ENCODE measurements at regions not wholly inside any gene's neighbourhood (a gene's known extent, or its start where the extent isn't known, plus 50 kb on each side); places are given as distances from the start of the nearest gene placed in this dataset.

GRCh38 chr7:153290066-153290465 is 530.5 kb downstream of the ACTR3B start:
- no peak for DNase-seq (ENCODE audit: low read depth, low spot score)
- in situ Hi-C loops (cut with HindIII; ENCODE audit: low sequenced_read_pairs): no loop called here
- TF ChIP-seq CTCF (IDR thresholded peaks at IDR 0.05; ENCODE audit: low read depth, low read length): no peak
- no peak overlapping the region for H3K4me3 ChIP-seq (ENCODE audit: low read depth, low read length)

GRCh38 chr7:153297141-153297540 is 537.6 kb downstream of the ACTR3B start:
- H3K4me3 ChIP-seq (ENCODE audit: low read depth, low read length): no peak overlapping the region
- no peak for TF ChIP-seq CTCF (IDR thresholded peaks at IDR 0.05; ENCODE audit: low read depth, low read length)
- in situ Hi-C loops (cut with HindIII; ENCODE audit: low sequenced_read_pairs): no loop called here
- no peak for DNase-seq (ENCODE audit: low read depth, low spot score)

- no peak overlapping the region for H3K4me3 ChIP-seq (ENCODE audit: low read depth, low read length)
- no peak for DNase-seq (ENCODE audit: low read depth, low spot score)
- TF ChIP-seq CTCF (IDR thresholded peaks at IDR 0.05; ENCODE audit: low read depth, low read length): no peak
- in situ Hi-C loops (cut with HindIII; ENCODE audit: low sequenced_read_pairs): no loop called here
Observed at GRCh38 chr7:153301936-153302335, 542.4 kb downstream of the ACTR3B start.

- H3K4me3 ChIP-seq (ENCODE audit: low read depth, low read length): no peak overlapping the region
- in situ Hi-C loops (cut with HindIII; ENCODE audit: low sequenced_read_pairs): no loop called here
- no peak for TF ChIP-seq CTCF (IDR thresholded peaks at IDR 0.05; ENCODE audit: low read depth, low read length)
- DNase-seq (ENCODE audit: low read depth, low spot score): no peak
Observed at GRCh38 chr7:153320005-153320404, 560.5 kb downstream of the ACTR3B start.

GRCh38 chr7:153320681-153321080 is 561.1 kb downstream of the ACTR3B start:
- no peak for DNase-seq (ENCODE audit: low read depth, low spot score)
- no peak overlapping the region for H3K4me3 ChIP-seq (ENCODE audit: low read depth, low read length)
- in situ Hi-C loops (cut with HindIII; ENCODE audit: low sequenced_read_pairs): no loop called here
- no peak for TF ChIP-seq CTCF (IDR thresholded peaks at IDR 0.05; ENCODE audit: low read depth, low read length)

GRCh38 chr7:153322991-153323390 is 563.4 kb downstream of the ACTR3B start:
- no peak for TF ChIP-seq CTCF (IDR thresholded peaks at IDR 0.05; ENCODE audit: low read depth, low read length)
- in situ Hi-C loops (cut with HindIII; ENCODE audit: low sequenced_read_pairs): no loop called here

GRCh38 chr7:153324094-153324493 is 564.5 kb downstream of the ACTR3B start:
- TF ChIP-seq CTCF (IDR thresholded peaks at IDR 0.05; ENCODE audit: low read depth, low read length): no peak
- in situ Hi-C loops (cut with HindIII; ENCODE audit: low sequenced_read_pairs): no loop called here
- no peak for DNase-seq (ENCODE audit: low read depth, low spot score)
- H3K4me3 ChIP-seq (ENCODE audit: low read depth, low read length): no peak overlapping the region

More at GRCh38 chr7:153322991-153323390, 563.4 kb downstream of the ACTR3B start:
- DNase-seq (ENCODE audit: low read depth, low spot score): no peak
- H3K4me3 ChIP-seq (ENCODE audit: low read depth, low read length): no peak overlapping the region
